Left lung (tissue), 4 donors: ENCODE measurements at regions not wholly inside any gene's neighbourhood (a gene's known extent, or its start where the extent isn't known, plus 50 kb on each side); places are given as distances from the start of the nearest gene placed in this dataset.

Experiments used
- ATAC-seq: fragments of 200-7000 bp; cut with Tn5 transposase; one replicate; pipeline ENCODE4 v1.9.1; 2020; ENCODE audit warnings: moderate library complexity
- DNase-seq, 4 donors: peaks; one replicate each; pipeline ENCODE4 v3.0.0-alpha.2; 2013 to 2020
- H3K27ac ChIP-seq, 2 donors: fragments of 200-600 bp; sonication (generic) in 1 of 2; one replicate each; pipeline versions ENCODE4 v1.5.0 to v1.8.0; 2020 to 2021
- H3K27me3 ChIP-seq, 2 donors: fragments of 200-600 bp; sonication (generic) in 1 of 2; one replicate each; pipeline versions ENCODE4 v1.5.0 to v1.8.0; 2020 to 2021
- H3K36me3 ChIP-seq, 2 donors: fragments of 200-600 bp; sonication (generic) in 1 of 2; one replicate each; pipeline versions ENCODE4 v1.5.0 to v1.8.0; 2020 to 2021
- H3K4me1 ChIP-seq, 2 donors: fragments of 200-600 bp; one replicate each; pipeline ENCODE4 v1.8.0; 2021
- H3K4me3 ChIP-seq, 2 donors: fragments of 200-600 bp; sonication (generic) in 1 of 2; one replicate each; pipeline versions ENCODE4 v1.5.0 to v1.8.0; 2020 to 2021; ENCODE audit warnings: mild to moderate bottlenecking in 1 of 2
- H3K9me3 ChIP-seq, 2 donors: fragments of 200-600 bp; sonication (generic) in 1 of 2; one replicate each; pipeline versions ENCODE4 v1.5.0 to v1.8.0; 2020 to 2021
- CTCF ChIP-seq, 2 donors: fragments of 200-600 bp; sonication (generic) in 1 of 2; IDR thresholded peaks; one replicate each; pipeline versions ENCODE4 v1.5.0 to v1.8.0; 2021; ENCODE audit warnings: antibody characterized with exemption in 2 of 2
- intact Hi-C, 2 donors: fragments of 100-400 bp; cut with DNase I; formaldehyde crosslinking; loops; one replicate each; pipeline versions ENCODE4 v1.11.2 to v1.14.2; 2022
- donor health status: DM: no; HTN: yes; CAD: no.
- donor health status: DM: no; HTN: no; CAD: no.

- Histone ChIP-seq H3K27me3 (peaks cover 0 to 20% of the 10 kb centered on the region in 2 donors), H3K9me3 (no peaks in the 10 kb centered on the region), H3K4me3 (no peak overlapping the region), H3K4me1 (no peaks in the 10 kb centered on the region), H3K27ac (no peak overlapping the region), H3K36me3 (no peaks in the 10 kb centered on the region)
- no peak for DNase-seq
- intact Hi-C loops = no loop called here
- ATAC-seq = no peak
- no peak for TF ChIP-seq CTCF (IDR thresholded peaks at IDR 0.05)
Measured at GRCh38 chr15:79592126-79592525, 160.0 kb downstream of the MINAR1 start.

- intact Hi-C loops = no loop called here
- no peak for TF ChIP-seq CTCF (IDR thresholded peaks at IDR 0.05)
- ATAC-seq = no peak
Measured at GRCh38 chr15:79593119-79593869, 161.2 kb downstream of the MINAR1 start.

GRCh38 chr15:79595306-79595705 lies 163.2 kb downstream of the MINAR1 start:
- TF ChIP-seq CTCF (IDR thresholded peaks at IDR 0.05) = no peak

More at GRCh38 chr15:79593119-79593869, 161.2 kb downstream of the MINAR1 start:
- Histone ChIP-seq H3K27me3 (peaks cover 0 to 20% of the 10 kb centered on the region in 2 donors), H3K36me3 (no peaks in the 10 kb centered on the region), H3K4me3 (no peak overlapping the region), H3K9me3 (no peaks in the 10 kb centered on the region), H3K27ac (no peak overlapping the region), H3K4me1 (no peaks in the 10 kb centered on the region)
- DNase-seq = no peak

GRCh38 chr15:79595995-79596622 lies 164.0 kb downstream of the MINAR1 start:
- DNase-seq (peak in 2 of 4 donors; percentile 48 to 51), ATAC-seq (peak; percentile 100)
- Histone ChIP-seq H3K36me3 (no peaks in the 10 kb centered on the region), H3K27ac (no peak overlapping the region), H3K27me3 (peaks cover 0 to 11% of the 10 kb centered on the region in 2 donors), H3K4me3 (no peak overlapping the region), H3K4me1 (no peaks in the 10 kb centered on the region), H3K9me3 (no peaks in the 10 kb centered on the region)
- intact Hi-C loops = no loop called here
- peak; percentile 67 to 81 for TF ChIP-seq CTCF (IDR thresholded peaks at IDR 0.05)

More at GRCh38 chr15:79595306-79595705, 163.2 kb downstream of the MINAR1 start:
- Histone ChIP-seq H3K9me3 (no peaks in the 10 kb centered on the region), H3K27ac (no peak overlapping the region), H3K36me3 (no peaks in the 10 kb centered on the region), H3K4me3 (no peak overlapping the region), H3K27me3 (peaks cover 0 to 10% of the 10 kb centered on the region in 2 donors), H3K4me1 (no peaks in the 10 kb centered on the region)
- intact Hi-C loops = no loop called here
- no peak for DNase-seq
- ATAC-seq = no peak

- intact Hi-C loops = no loop called here
- H3K36me3 ChIP-seq = no peaks in the 10 kb centered on the region
- H3K27ac ChIP-seq = no peak overlapping the region
- ATAC-seq (no peak), DNase-seq (no peak)
- no peak overlapping the region for H3K4me3 ChIP-seq
- peaks cover 0 to 17% of the 10 kb centered on the region in 2 donors for H3K27me3 ChIP-seq
- TF ChIP-seq CTCF (IDR thresholded peaks at IDR 0.05) = no peak
- no peaks in the 10 kb centered on the region for H3K4me1 ChIP-seq
- no peaks in the 10 kb centered on the region for H3K9me3 ChIP-seq
Measured at GRCh38 chr15:79598639-79599038, 166.5 kb downstream of the MINAR1 start.
